Cardiac muscle cell (in vitro differentiated cells and primary cell): ENCODE measurements at regions not wholly inside any gene's neighbourhood (a gene's known extent, or its start where the extent isn't known, plus 50 kb on each side); places are given as distances from the start of the nearest gene placed in this dataset.

Experiments
- DNase-seq, 2 donors: peaks; one replicate each; pipeline versions ENCODE4 v3.0.0 to v3.0.0-alpha.2; 2010 to 2017; ENCODE audit warnings: low read depth in 1 of 2, low spot score in 1 of 2
- H3K27ac ChIP-seq: fragments of 200-600 bp; sonication (generic); 2 replicates; pipeline ENCODE4 v1.5.1; 2016
- H3K27me3 ChIP-seq: fragments of 200-600 bp; sonication (generic); 2 replicates; pipeline ENCODE4 v1.6.0; 2016; ENCODE audit warnings: control low read depth
- H3K36me3 ChIP-seq: fragments of 200-600 bp; sonication (generic); 2 replicates; pipeline ENCODE4 v1.5.1; 2016; ENCODE audit warnings: control low read depth
- H3K4me1 ChIP-seq: fragments of 200-600 bp; sonication (generic); 2 replicates; pipeline ENCODE4 v1.8.1; 2017; ENCODE audit warnings: low read depth, mild to moderate bottlenecking, mixed run types
- H3K4me3 ChIP-seq: fragments of 200-600 bp; sonication (generic); 2 replicates; pipeline ENCODE4 v1.5.1; 2016; ENCODE audit warnings: mild to moderate bottlenecking
- H3K9me3 ChIP-seq: fragments of 200-600 bp; sonication (generic); 2 replicates; pipeline ENCODE4 v1.5.1; 2017; ENCODE audit warnings: low read depth, mild to moderate bottlenecking, control low read depth
- TF ChIP-seq, protein P1 (sequence below): IDR thresholded peaks from 2 replicates; pipeline ENCODE4 v1.5.1; 2012; ENCODE audit warnings: low read depth, mild to moderate bottlenecking, low read length

DNA sequence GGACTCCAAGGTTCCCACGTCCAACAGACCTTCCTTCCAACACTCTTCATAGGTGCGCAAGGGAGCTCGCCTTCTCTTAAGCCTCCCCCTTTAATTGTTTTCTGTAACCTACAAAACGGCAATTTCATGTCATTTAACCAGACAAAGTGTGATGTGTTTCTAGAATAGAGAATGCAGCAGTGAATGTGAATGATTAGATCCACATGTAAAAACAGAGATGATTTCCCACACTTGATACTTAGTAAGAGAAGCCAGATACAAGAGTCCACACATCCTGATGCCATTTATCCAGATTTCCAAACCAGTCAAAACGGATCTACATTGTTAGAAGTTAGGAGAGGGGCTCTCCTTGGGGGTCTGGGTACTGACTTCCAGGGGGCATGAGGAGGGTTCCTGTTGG is 89.3 kb downstream of the IRF8 start:
- TF ChIP-seq, protein P1, sequence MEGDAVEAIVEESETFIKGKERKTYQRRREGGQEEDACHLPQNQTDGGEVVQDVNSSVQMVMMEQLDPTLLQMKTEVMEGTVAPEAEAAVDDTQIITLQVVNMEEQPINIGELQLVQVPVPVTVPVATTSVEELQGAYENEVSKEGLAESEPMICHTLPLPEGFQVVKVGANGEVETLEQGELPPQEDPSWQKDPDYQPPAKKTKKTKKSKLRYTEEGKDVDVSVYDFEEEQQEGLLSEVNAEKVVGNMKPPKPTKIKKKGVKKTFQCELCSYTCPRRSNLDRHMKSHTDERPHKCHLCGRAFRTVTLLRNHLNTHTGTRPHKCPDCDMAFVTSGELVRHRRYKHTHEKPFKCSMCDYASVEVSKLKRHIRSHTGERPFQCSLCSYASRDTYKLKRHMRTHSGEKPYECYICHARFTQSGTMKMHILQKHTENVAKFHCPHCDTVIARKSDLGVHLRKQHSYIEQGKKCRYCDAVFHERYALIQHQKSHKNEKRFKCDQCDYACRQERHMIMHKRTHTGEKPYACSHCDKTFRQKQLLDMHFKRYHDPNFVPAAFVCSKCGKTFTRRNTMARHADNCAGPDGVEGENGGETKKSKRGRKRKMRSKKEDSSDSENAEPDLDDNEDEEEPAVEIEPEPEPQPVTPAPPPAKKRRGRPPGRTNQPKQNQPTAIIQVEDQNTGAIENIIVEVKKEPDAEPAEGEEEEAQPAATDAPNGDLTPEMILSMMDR: no peak
- no peaks in the 10 kb centered on the region for H3K9me3 ChIP-seq
- H3K36me3 ChIP-seq: no peaks in the 10 kb centered on the region
- no peak overlapping the region for H3K4me3 ChIP-seq
- peaks cover 6% of the 10 kb centered on the region for H3K27me3 ChIP-seq
- no peak overlapping the region for H3K27ac ChIP-seq
- H3K4me1 ChIP-seq: peaks cover 7% of the 10 kb centered on the region
- DNase-seq: no peak

- Histone ChIP-seq H3K9me3 (no peaks in the 10 kb centered on the region), H3K4me3 (no peak overlapping the region), H3K4me1 (peaks cover 7% of the 10 kb centered on the region), H3K27me3 (peaks cover 6% of the 10 kb centered on the region), H3K27ac (no peak overlapping the region), H3K36me3 (no peaks in the 10 kb centered on the region)
- TF ChIP-seq, protein P1: no peak
- no peak for DNase-seq
Measured at GRCh38 chr16:85988723-85989313, 89.9 kb downstream of the IRF8 start.

DNA sequence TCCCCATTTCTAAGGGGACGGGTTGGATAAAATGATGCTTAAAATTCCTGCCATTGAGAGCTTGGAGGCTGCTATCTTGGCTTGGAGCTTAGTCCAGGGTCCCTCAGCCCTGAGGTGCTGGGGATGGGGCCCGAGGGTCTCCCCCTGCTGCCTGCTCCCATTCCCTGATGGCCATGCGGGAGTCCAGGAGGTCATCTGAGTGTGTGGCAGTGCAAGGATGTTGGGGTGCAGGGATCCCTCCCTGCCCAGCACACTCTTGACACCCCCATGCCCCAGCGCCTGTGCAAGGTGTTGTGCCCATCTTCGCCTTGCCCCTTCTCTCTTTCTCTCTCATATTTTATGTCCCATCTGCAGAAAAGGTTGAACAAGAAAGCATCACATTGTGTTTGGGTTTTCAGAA is 90.4 kb downstream of the IRF8 start:
- TF ChIP-seq, protein P1: no peak
- Histone ChIP-seq H3K36me3 (no peaks in the 10 kb centered on the region), H3K4me1 (peaks cover 7% of the 10 kb centered on the region), H3K27ac (no peak overlapping the region), H3K9me3 (no peaks in the 10 kb centered on the region), H3K4me3 (no peak overlapping the region), H3K27me3 (peaks cover 6% of the 10 kb centered on the region)
- DNase-seq: no peak

DNA sequence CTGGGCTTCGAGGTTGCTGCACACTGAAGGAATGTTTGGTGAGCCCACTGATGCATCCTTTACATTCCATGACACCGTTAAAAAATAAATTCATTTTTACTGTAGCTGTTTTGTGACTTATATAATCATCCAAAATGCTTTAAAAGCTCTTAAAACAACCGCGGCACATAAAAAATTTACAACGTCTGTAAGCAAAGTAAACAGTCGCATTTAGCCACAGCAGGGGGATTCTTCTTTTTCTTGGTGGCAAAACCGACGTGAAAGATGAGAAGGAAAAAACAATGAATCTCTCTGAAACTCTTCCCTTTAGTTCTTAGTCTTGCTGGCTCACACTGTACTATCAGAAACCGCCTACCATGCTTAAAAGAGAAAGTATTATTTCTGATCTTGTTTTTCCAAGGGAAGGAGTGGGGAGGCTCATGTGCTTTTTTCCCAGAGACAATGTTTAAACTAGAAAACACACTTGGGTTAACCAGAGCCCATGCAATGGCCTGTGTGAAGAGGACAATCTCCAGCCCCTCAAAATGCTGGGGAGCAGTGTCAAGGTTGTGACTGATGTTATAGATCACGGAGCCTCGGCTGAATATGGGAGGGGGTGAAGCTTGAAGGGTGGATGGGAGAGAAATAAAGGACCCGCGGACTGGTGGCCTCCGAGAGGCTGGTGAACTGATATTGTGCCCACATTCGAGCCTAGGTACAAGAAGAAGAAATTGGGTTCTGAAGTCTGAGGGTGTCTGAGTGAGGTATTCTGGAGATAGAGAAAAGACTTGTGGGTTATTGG is 91.1 kb downstream of the IRF8 start:
- H3K27me3 ChIP-seq: peaks cover 6% of the 10 kb centered on the region
- no peak overlapping the region for H3K27ac ChIP-seq
- H3K36me3 ChIP-seq: no peaks in the 10 kb centered on the region
- no peak for DNase-seq
- no peaks in the 10 kb centered on the region for H3K9me3 ChIP-seq
- TF ChIP-seq, protein P1: no peak
- H3K4me3 ChIP-seq: no peak overlapping the region
- peaks cover 7% of the 10 kb centered on the region for H3K4me1 ChIP-seq

GRCh38 chr16:85990861-85991301 is 91.9 kb downstream of the IRF8 start:
- TF ChIP-seq, protein P1: no peak

More at GRCh38 chr16:85990861-85991301, 91.9 kb downstream of the IRF8 start:
- peaks cover 6% of the 10 kb centered on the region for H3K27me3 ChIP-seq
- no peaks in the 10 kb centered on the region for H3K36me3 ChIP-seq
- H3K4me3 ChIP-seq: no peak overlapping the region
- peaks cover 7% of the 10 kb centered on the region for H3K4me1 ChIP-seq
- DNase-seq: no peak
- H3K27ac ChIP-seq: no peak overlapping the region
- H3K9me3 ChIP-seq: no peaks in the 10 kb centered on the region
